DND-41 (cell line): ENCODE measurements at regions not wholly inside any gene's neighbourhood (a gene's known extent, or its start where the extent isn't known, plus 50 kb on each side); places are given as distances from the start of the nearest gene placed in this dataset.

Experiments
- ATAC-seq: fragments of 200-7000 bp; cut with Tn5 transposase; 3 replicates; pipeline ENCODE4 v1.9.1; 2021; ENCODE audit warnings: low read depth; ENCODE audit not compliant: insufficient read depth
- DNase-seq: peaks from one replicate; pipeline ENCODE4 v3.0.0-alpha.2; 2020
- H2AFZ ChIP-seq: 2 replicates; pipeline ENCODE4 v1.6.0; 2012; ENCODE audit warnings: low read depth, low read length
- H3K27ac ChIP-seq: 2 replicates; pipeline ENCODE4 v1.5.1; 2012; ENCODE audit warnings: low read length, inconsistent platforms
- H3K27me3 ChIP-seq: fragments of 200-600 bp; sonication (generic); 2 replicates; pipeline ENCODE4 v1.6.0; 2012; ENCODE audit warnings: low read length, mild to moderate bottlenecking, inconsistent platforms; ENCODE audit not compliant: insufficient read depth, poor library complexity
- H3K36me3 ChIP-seq: 2 replicates; pipeline ENCODE4 v1.5.1; 2012; ENCODE audit warnings: low read length, inconsistent platforms; ENCODE audit not compliant: insufficient read depth
- H3K4me1 ChIP-seq: 2 replicates; pipeline ENCODE4 v1.5.1; 2012; ENCODE audit warnings: mild to moderate bottlenecking, low read length; ENCODE audit not compliant: insufficient read depth
- H3K4me2 ChIP-seq: 2 replicates; pipeline ENCODE4 v1.6.0; 2012; ENCODE audit warnings: mild to moderate bottlenecking, moderate library complexity, low read length, inconsistent platforms; ENCODE audit not compliant: insufficient read depth
- H3K4me3 ChIP-seq, 2 experiments: fragments of 200-600 bp in 1 of 2; shearing (Covaris generic) in 1 of 2; 2 replicates each; pipeline ENCODE4 v1.5.1; 2012 to 2016; ENCODE audit warnings: inconsistent platforms in 2 of 2, low read length in 2 of 2, mild to moderate bottlenecking in 2 of 2, low read depth in 1 of 2, moderate library complexity in 1 of 2
- H3K79me2 ChIP-seq: 2 replicates; pipeline ENCODE4 v1.6.0; 2012; ENCODE audit warnings: low read length, inconsistent platforms; ENCODE audit not compliant: insufficient read depth
- H3K9ac ChIP-seq: 2 replicates; pipeline ENCODE4 v1.6.0; 2012; ENCODE audit warnings: low read depth, mild to moderate bottlenecking, inconsistent platforms, low read length, moderate library complexity
- H3K9me3 ChIP-seq: 2 replicates; pipeline ENCODE4 v1.5.1; 2012; ENCODE audit warnings: low read length, moderate library complexity, mild to moderate bottlenecking, inconsistent platforms; ENCODE audit not compliant: insufficient read depth, severe bottlenecking
- H4K20me1 ChIP-seq: 2 replicates; pipeline ENCODE4 v1.6.0; 2012; ENCODE audit warnings: low read length; ENCODE audit not compliant: insufficient read depth
- CTCF ChIP-seq: IDR thresholded peaks from 2 replicates; pipeline ENCODE4 v1.5.1; 2012; ENCODE audit warnings: borderline replicate concordance, low read length, moderate library complexity, mild to moderate bottlenecking; ENCODE audit not compliant: poor library complexity, severe bottlenecking; ENCODE audit errors: extremely low read depth
- EZH2 ChIP-seq: IDR thresholded peaks from 3 replicates; pipeline ENCODE4 v1.6.1; 2012; ENCODE audit warnings: borderline replicate concordance, low read depth, mild to moderate bottlenecking, moderate library complexity, low read length, inconsistent platforms; ENCODE audit not compliant: severe bottlenecking

- H4K20me1 ChIP-seq: no peaks in the 10 kb centered on the region
- DNase-seq: no peak
- H3K27me3 ChIP-seq: no peaks in the 10 kb centered on the region
- no peak overlapping the region for H3K4me2 ChIP-seq
- no peaks in the 10 kb centered on the region for H3K4me1 ChIP-seq
- no peaks in the 10 kb centered on the region for H3K79me2 ChIP-seq
- no peak overlapping the region for H3K9ac ChIP-seq
- TF ChIP-seq EZH2 (no peak), CTCF (no peak)
- no peak overlapping the region for H3K27ac ChIP-seq
- H3K9me3 ChIP-seq: no peaks in the 10 kb centered on the region
- no peak overlapping the region for H2AFZ ChIP-seq
- no peak overlapping the region for H3K4me3 ChIP-seq
- ATAC-seq: no peak
- no peaks in the 10 kb centered on the region for H3K36me3 ChIP-seq
These were observed 205.1 kb downstream of the NEDD1 start for GRCh38 chr12:97112136-97112535.

- Histone ChIP-seq H4K20me1 (no peaks in the 10 kb centered on the region), H3K4me1 (no peaks in the 10 kb centered on the region), H3K36me3 (no peaks in the 10 kb centered on the region), H3K79me2 (no peaks in the 10 kb centered on the region), H3K4me2 (no peak overlapping the region), H2AFZ (no peak overlapping the region), H3K27ac (no peak overlapping the region), H3K9ac (no peak overlapping the region), H3K9me3 (no peaks in the 10 kb centered on the region), H3K27me3 (no peaks in the 10 kb centered on the region), H3K4me3 (no peak overlapping the region)
- DNase-seq (no peak), ATAC-seq (no peak)
- TF ChIP-seq EZH2: no peak
- no peak for TF ChIP-seq CTCF
These were observed 211.8 kb downstream of the NEDD1 start for GRCh38 chr12:97118796-97119375.

GRCh38 chr12:97127061-97127460 lies 220.0 kb downstream of the NEDD1 start:
- H3K4me3 ChIP-seq: no peak overlapping the region
- ATAC-seq (no peak), DNase-seq (no peak)
- no peaks in the 10 kb centered on the region for H4K20me1 ChIP-seq
- H2AFZ ChIP-seq: no peak overlapping the region
- H3K4me1 ChIP-seq: no peaks in the 10 kb centered on the region
- H3K27me3 ChIP-seq: no peaks in the 10 kb centered on the region
- H3K79me2 ChIP-seq: no peaks in the 10 kb centered on the region
- no peak overlapping the region for H3K4me2 ChIP-seq
- H3K27ac ChIP-seq: no peak overlapping the region
- H3K36me3 ChIP-seq: no peaks in the 10 kb centered on the region
- H3K9ac ChIP-seq: no peak overlapping the region
- TF ChIP-seq CTCF: no peak
- TF ChIP-seq EZH2: no peak
- no peaks in the 10 kb centered on the region for H3K9me3 ChIP-seq
